Right hindlimb (tissue), 1 donor: ENCODE measurements at regions not wholly inside any gene's neighbourhood (a gene's known extent, or its start where the extent isn't known, plus 50 kb on each side); places are given as distances from the start of the nearest gene placed in this dataset.

Experiments used
- DNase-seq: peaks from one replicate; pipeline ENCODE4 v3.0.0-alpha.2; 2018

DNA sequence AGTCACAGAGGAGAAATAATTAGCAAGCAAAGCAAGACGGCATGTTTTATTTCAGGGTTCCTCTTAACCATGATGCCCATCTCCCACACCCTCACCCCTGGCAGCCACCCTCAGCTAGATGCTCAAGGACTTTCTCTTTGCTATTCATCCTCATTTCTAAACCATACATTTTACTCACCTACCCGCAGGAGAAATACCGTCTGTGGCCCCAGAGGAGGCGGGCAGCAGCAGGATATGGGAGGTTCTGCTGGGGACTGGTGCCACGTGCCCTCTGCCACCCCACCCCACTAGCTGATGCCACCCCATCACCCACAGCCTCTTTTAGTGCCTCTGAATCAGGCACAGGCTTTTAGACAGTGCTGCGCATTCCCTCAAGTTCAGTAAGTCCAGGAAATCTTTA, 168.7 kb upstream of the ITGB1 start:
- DNase-seq: no peak

DNA sequence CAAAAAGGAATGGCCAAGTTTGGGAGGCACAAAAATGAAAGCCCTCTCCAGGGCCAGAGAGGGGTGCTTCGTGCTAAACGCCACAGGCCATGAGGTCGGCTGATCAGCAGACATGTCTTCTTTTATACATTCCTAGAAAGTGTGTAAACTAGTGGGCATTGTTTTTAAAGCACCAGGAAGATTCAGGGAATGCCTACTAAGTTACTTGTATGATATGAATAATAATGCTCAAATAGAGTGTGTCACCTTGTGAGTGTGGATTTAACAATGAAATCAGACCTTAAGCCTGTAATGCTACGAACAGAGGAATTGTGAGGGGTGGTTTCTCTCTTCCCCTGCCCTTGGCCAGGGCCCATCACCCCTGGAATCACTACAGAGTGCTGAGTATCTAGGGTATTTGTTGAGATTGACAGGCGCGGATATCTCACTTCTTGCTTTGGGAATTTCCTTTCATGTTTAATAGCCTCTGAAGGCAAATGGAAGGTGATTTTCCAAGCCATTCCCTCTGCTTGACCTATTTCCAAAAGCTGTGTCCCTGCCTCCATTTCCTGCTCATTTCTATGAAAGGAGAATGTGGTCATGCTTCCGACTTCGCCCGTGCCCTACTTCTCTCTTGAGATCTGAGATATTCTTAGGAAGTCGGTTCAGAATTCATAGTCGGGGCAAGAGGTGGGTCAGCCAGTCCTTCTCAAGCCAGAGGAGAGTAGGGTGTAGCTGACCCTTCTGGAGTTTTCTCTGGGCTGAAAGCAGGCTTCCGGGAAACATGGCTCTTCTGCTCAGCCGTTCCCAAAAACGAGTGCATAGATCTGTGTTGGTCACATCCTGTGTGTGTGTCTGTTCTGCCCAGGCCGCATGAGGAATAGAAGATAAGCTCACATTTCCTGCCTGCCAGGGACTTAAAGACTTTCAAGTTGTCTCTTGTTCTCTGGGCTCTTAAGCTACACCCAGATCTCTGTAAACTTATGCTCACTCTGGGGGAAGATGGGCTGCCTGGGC, 167.8 kb upstream of the ITGB1 start:
- DNase-seq: no peak

DNA sequence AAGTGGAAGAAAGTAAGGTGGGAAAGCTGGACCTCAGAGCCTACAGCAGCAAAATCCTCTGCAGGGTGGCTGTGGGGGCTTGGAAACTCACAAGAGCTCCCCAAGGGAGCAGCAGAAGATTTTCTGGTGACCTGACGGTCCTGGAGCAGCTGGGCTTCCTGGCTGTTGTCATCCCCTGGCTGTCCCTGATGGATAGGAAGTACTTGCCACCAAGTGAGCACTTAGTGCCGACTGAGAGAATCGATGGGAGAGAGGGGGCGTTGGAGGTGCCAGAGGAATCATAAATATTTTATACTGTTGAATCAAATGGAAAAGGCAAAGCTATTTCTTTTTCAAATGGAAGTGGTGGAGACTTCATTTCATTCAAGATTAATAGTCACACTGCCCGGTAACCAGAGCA, 167.1 kb upstream of the ITGB1 start:
- no peak for DNase-seq

DNA sequence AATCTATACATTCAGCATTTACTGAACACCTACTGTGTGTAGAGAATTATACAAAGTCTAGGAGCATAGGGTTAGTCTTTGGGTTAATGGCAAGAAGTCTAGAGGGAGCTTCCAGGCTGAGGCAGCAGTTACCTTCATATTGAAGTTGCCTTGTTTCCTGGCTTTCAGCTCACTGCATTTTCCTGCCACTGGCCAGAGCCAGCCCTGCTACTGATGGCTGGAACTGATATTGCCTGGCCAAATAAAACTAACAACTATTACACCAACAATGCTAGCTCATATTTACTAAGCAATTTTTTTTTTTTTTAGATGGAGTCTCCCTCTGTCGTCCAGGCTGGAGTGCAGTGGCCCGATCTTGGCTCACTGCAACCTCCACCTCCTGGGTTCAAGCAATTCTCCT, 165.7 kb upstream of the ITGB1 start:
- no peak for DNase-seq

GRCh38 chr10:33122014-33122809, 164.2 kb upstream of the ITGB1 start:
- DNase-seq: peak; percentile 76

- no peak for DNase-seq
These were observed 162.7 kb upstream of the ITGB1 start for GRCh38 chr10:33120700-33121099.

DNA sequence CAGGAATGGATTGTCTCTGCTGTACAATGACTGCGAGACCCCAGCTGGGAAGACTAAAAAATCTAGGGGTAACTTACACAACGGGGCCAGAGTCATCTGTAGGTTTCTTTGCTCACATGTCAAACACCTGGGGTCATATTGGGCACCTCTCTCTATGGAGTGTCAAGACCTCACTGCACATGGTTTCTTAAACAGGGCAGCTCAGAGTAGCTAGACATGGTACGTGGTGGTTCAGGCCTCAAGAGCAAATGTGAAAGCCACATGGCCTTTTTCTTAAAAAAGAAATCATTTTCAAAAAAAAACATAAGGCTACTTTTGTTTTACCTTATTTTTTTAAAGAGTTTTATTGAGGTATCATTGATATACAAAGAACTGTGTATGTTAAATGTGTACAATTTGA, 162.2 kb upstream of the ITGB1 start:
- DNase-seq: no peak

DNA sequence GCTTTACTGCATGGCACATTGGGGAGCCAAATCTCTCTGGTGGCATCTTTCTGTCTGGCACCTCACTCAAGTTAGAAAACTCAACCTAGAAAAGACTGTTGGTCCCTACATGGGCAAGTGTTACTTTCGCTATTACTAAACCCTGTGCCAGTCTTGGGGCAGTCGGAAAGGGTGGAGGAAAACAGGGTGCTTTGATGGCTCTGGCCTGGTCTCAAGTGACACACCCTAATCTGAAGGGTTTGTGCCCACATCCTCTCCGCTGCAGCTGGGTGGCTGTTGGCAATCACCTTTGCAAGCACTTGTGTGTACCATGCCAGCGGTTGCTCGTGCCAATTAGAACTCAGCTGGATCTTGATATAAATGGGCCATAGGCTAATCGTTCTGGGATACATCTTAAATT, 159.8 kb upstream of the ITGB1 start:
- no peak for DNase-seq

DNA sequence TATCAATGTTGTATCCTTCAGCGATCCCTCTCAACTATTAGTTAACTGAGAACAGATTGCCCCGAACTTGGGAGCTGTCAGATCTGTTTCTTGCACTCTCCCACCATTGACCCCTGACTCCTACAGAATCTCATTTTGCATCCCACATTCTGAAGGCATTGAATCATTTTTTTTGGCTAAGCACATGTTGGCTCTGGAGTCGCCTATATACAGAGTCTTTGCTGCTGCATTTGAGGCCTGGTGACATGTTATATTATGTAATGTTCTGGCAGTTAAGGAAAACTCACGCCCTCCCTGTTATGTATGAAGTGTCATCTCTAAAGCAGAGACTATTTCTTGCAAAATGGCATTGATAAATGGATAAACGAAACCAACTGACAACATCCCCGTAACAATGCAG, 159.2 kb upstream of the ITGB1 start:
- DNase-seq: peak; percentile 34

DNA sequence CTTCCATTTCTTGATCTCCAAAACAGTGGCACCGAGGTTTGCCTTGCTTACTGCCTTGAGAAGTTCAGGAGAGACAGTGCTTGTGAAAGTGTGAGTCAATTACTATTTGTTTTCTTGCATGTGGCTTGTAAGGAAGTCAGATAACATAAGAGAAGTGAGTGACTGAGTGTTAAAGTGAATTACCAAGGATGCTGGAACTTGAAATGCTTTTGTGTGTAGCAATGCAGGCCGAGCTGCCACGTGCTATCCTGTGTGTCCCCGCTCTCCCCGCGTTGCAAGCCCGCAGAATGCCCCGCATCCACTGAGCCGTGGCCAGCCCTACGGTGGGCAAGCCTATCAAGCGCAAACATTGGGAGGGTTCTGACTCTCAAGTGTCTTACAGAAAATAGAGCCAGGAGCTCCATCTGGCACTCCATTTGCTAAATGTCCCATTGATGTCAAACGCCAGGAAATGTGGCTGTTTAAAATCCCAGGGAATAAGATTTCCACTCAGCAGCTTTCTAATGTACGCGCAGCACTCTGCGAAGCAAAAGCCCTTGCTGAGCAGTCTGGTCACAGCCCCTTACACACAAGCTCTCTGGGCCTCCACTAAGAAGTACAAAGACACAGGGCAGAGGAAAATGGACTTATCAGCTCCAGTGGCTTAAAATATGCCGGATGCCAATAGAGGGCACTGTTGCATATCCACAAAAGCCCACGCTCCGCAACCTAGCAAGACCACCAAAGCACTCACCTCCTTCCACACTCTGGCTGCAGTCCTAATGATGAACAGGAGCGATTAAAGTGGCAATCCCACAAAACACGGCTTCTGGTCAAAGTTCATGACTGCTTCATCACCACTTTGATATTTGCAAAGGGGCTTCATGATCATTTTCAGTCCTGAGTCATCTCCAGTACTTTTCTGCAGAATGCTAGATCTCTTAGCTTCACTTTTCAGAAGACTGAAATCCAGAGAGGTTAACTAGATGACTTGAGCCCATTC, 158.0 kb upstream of the ITGB1 start:
- peak; percentile 45 for DNase-seq

DNA sequence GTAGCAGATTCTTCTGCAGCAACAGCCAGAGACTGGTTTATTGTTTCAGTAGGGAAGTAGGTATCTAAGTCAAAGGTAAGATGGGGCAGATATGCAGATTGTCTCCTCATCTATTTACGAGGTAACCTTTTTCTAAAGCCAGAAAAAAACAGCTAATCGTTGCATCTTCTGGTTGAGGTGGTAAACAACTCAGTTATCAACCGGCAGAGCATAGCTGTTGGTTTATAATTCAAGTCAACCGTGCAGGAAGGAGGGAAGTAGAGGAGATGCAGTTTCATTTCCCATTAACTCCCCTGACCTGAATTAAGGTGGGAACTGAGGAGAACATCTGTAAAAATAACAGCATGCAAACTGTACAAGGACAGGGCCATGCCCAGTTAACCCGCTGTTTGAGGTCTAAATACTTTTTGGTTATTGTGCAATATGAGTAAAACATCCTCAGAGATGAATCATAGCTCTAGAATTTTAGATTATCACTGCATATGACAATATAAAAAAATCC, 156.5 kb upstream of the ITGB1 start:
- no peak for DNase-seq

DNA sequence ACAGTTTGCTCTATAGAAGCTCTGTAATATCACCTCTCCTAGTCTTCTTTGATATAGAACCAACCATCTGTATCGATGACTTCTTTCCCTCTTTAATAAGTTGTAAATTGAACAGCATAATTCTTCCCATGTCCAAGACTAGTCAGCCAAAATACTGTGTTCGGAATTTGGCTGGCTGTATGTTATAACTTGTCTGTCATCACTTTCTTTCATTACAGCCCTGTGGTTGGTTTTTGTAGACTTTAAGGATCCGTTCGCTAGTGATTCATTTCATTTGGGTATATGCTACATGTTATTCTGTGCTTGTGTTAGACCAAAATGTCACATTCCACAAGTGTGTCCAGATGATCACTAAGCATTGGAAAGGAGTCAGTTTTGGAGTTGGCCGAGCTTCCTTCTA, 155.4 kb upstream of the ITGB1 start:
- no peak for DNase-seq

DNA sequence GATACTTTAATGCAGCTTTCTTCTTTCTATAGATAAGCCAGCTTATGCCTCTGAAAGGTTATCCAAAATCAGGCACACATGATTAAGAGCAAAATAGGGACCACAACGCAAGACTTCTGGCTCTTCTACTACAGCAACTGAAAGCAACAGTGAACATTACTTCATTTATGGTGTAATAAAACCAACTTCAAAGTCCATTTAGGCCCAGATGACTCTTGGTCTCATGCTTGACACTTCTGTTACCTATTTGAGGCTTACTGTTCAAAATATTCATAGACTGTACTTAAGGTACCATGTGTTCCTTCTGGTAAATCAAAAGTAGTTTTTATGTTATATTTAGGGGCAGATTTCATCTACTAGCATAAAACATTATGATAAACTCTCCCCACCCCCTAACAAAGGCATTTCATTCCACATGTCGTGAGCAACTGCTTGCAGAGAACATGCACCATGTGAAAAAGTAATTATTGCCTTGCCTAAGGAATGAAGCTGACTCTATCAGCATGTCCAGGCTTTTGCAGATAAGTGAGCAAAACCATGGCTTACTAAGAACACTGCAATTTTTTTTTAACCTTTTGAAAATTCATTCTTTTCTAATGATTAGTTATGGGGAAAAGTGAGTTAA, 154.9 kb upstream of the ITGB1 start:
- DNase-seq: no peak

- DNase-seq: no peak
These were observed 153.5 kb upstream of the ITGB1 start for GRCh38 chr10:33111488-33112051.

DNA sequence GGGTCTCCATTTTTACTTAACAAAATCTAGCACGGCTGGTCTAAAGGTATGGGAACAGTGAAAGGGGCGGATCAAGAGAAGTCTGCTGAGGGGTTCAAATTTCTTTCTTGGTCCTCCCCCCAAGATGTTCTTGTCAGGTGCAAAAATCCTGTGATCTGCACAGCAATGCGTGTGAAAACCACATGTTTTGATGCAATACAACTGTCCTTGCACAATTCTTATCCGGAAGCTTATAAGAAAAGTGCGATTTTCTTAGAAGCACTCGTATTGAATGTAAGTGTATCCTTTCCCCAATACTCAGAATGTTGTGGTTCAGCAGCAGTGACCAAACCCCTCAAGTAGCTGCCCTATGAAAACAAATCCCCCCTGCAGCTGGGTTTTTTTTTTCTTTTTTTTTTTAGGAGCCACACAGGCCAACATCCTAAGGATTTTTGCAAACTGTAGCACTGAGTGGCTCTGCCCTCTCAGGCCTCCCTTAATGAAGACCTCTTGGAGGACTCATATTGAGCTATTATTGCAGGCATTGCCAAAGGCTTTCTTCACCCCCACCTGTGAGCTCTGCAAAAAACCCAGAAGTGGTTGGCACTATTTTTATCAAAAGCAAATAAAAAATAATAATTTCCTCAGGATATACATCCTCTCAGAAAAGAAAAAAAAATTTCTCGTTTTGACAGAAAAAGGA, 151.9 kb upstream of the ITGB1 start:
- no peak for DNase-seq

DNA sequence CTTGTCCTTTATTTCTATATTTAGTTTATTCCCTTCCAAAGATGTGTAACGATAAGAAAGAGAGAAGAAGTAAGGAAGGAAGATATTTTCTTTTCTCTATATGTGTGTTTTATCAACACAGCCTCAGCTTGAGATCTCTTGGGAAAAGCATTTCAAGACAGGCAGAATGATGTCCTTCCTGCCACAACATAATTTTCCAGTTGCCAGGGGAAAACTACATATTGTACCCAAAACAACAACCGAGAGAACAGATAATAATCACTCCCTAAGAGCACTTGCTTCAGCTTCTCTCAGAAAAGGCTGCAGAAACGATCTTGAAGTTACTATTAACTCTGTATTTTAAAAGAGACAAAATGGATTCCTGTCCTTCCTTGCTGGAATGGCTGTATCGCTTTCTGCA, 151.4 kb upstream of the ITGB1 start:
- no peak for DNase-seq

- DNase-seq: no peak
These were observed 149.9 kb upstream of the ITGB1 start for GRCh38 chr10:33107953-33108352.

GRCh38 chr10:33106767-33107166, 148.7 kb upstream of the ITGB1 start:
- DNase-seq: no peak

GRCh38 chr10:33103863-33104379, 145.9 kb upstream of the ITGB1 start:
- DNase-seq: no peak

- no peak for DNase-seq
These were observed 144.0 kb upstream of the ITGB1 start for GRCh38 chr10:33102071-33102470.

DNA sequence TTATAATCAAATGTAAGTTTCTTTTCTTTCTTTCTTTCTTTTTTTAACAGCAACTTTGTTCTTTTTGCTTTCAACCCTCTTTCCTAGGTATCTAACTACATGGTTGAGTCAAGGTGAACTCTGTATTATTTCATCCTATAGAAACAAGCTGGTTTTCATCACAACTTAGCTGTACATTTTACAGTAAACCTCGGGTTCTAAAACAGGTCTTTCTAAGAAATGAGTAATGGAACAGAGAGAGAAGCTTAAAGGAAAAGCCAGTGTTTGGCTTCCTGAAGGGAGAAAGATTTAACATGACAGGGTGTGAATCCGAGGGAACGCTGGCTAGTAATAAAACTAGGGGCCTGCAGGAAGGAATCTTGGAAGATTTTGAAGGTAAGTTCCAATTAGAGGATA, 143.4 kb upstream of the ITGB1 start:
- DNase-seq: no peak
